Activated T-helper 2 cell treated with anti-CD3 and anti-CD28 coated beads, Interferon-gamma antibody, Interleukin-2, Interleukin-4, amounts not matched to agents 10 μg/mL and 5 μg/mL and 100 μg/mL, durations not matched to agents 14 hours and 24 hours and 36 hours (primary cell): ENCODE measurements at regions not wholly inside any gene's neighbourhood (a gene's known extent, or its start where the extent isn't known, plus 50 kb on each side); places are given as distances from the start of the nearest gene placed in this dataset.

ENCODE experiments used
- DNase-seq: peaks from one replicate; pipeline ENCODE4 v3.0.0; 2021; ENCODE audit warnings: low spot score
- H3K27ac Mint-ChIP-seq: one replicate; pipeline ENCODE4 v1.8.0; 2021; ENCODE audit warnings: mixed read lengths
- H3K27me3 Mint-ChIP-seq: one replicate; pipeline ENCODE4 v1.8.0; 2021; ENCODE audit warnings: low read depth, mixed read lengths
- H3K36me3 Mint-ChIP-seq: one replicate; pipeline ENCODE4 v1.8.0; 2021; ENCODE audit warnings: low read depth, mixed read lengths
- H3K4me1 Mint-ChIP-seq: one replicate; pipeline ENCODE4 v1.8.0; 2021; ENCODE audit warnings: low read depth, mixed read lengths
- H3K4me3 Mint-ChIP-seq: one replicate; pipeline ENCODE4 v1.8.0; 2021; ENCODE audit warnings: low read depth, mild to moderate bottlenecking, moderate library complexity, mixed read lengths
- H3K9me3 Mint-ChIP-seq: one replicate; pipeline ENCODE4 v1.8.0; 2021; ENCODE audit warnings: mixed read lengths
- intact Hi-C: fragments of 100-400 bp; cut with micrococcal nuclease; formaldehyde crosslinking; loops from one replicate; pipeline ENCODE4 v1.15.1; 2023

DNA sequence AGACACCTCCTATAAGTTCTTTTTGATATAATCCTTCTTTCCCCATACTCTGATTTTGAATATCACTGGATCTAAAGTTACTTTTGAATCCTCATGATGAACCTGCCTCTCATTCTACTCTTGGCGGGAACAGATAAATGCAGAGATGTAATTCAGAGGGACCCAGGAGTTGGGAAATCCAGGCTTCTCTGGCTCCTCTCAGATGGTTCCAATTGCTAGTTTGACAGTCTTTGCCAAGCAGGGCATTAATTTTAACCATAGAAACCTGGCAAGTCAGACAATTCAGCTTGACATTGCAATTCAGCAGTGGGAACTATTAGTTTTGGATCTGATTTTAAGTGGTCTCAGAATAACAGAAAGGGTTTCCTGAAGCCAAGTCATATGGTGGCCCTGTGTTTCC lies 67.3 kb upstream of the KLF12 start:
- Mint-ChIP-seq H3K4me1 (peaks cover 2% of the 10 kb centered on the region), H3K9me3 (no peaks in the 10 kb centered on the region), H3K27ac (no peak overlapping the region), H3K27me3 (peaks cover 44% of the 10 kb centered on the region), H3K4me3 (no peak overlapping the region), H3K36me3 (no peaks in the 10 kb centered on the region)
- intact Hi-C loops, result no loop called here
- no peak for DNase-seq

- H3K36me3 Mint-ChIP-seq, result no peaks in the 10 kb centered on the region
- peaks cover 2% of the 10 kb centered on the region for H3K4me1 Mint-ChIP-seq
- H3K4me3 Mint-ChIP-seq, result no peak overlapping the region
- H3K27ac Mint-ChIP-seq, result no peak overlapping the region
- H3K27me3 Mint-ChIP-seq, result peaks cover 41% of the 10 kb centered on the region
- intact Hi-C loops, result no loop called here
- no peak for DNase-seq
- no peaks in the 10 kb centered on the region for H3K9me3 Mint-ChIP-seq
These were observed 65.9 kb upstream of the KLF12 start for GRCh38 chr13:74200081-74200480.

DNA sequence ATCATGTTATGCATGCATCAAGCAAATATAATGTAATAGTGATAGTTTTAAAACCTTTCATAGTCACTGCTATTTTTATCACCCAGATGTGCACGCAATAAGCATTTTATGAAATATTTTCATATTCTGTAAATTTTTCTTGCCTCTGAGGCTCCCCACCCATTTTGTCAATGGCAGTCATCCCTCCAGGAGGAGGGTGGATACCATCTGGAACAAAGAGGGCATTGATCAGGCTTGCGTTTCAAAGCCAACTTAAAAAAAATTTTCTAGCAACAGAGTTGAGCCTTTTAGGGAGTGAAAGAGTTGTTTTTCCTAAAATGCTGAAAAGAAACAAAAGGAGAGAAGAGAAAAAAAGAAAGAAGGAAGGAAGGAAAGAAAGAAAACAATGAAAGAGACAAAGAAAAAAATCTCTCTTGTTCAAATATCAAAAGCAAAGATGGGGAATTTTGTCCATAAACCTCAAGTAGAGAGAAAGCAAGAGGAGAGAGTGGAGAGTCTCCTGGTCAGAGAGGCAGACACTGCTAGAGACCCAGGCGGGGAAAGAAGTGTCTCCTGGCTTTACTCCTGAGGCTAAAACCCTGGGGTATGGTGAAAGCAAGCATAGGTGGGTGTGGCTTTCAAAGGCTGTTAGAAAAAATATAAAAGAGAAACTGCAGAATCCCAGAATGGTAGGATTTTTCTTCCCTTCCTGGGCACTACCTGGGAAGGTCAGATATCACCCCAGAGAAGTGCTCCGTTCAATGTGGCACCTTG lies 63.6 kb upstream of the KLF12 start:
- peaks cover 5% of the 10 kb centered on the region for H3K4me1 Mint-ChIP-seq
- no peak overlapping the region for H3K4me3 Mint-ChIP-seq

GRCh38 chr13:74194846-74195245 lies 60.6 kb upstream of the KLF12 start:
- intact Hi-C loops, result no loop called here
- no peak for DNase-seq
- Mint-ChIP-seq H3K27me3 (peaks cover 11% of the 10 kb centered on the region), H3K4me3 (no peak overlapping the region), H3K9me3 (no peaks in the 10 kb centered on the region), H3K27ac (no peak overlapping the region), H3K36me3 (no peaks in the 10 kb centered on the region), H3K4me1 (peaks cover 13% of the 10 kb centered on the region)

More for the DNA sequence above, 63.6 kb upstream of the KLF12 start:
- H3K9me3 Mint-ChIP-seq, result no peaks in the 10 kb centered on the region
- no peak overlapping the region for H3K27ac Mint-ChIP-seq
- no peaks in the 10 kb centered on the region for H3K36me3 Mint-ChIP-seq
- intact Hi-C loops, result no loop called here
- peaks cover 32% of the 10 kb centered on the region for H3K27me3 Mint-ChIP-seq
- DNase-seq, result no peak

DNA sequence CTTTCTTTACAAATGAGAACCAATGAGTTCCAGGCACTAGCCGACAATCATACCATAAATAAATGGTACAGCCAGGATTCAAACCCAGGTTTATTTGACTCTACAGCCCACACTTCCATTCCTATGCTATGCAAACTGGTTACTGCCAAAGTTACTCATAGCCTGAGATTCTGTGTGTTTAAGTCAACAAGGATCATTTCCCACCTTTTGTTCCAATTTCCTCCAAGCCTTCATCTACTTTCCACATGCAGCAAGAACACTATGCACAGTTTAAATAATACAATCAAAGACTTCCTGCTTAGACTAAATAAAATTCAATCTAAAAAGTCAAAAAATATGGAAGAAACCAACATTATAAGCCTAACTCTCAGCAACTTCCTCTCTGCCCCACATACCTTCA lies 59.2 kb upstream of the KLF12 start:
- no peak for DNase-seq
- H3K27ac Mint-ChIP-seq, result no peak overlapping the region
- no peaks in the 10 kb centered on the region for H3K36me3 Mint-ChIP-seq
- H3K4me1 Mint-ChIP-seq, result peaks cover 13% of the 10 kb centered on the region
- no peak overlapping the region for H3K4me3 Mint-ChIP-seq
- intact Hi-C loops, result no loop called here
- no peaks in the 10 kb centered on the region for H3K9me3 Mint-ChIP-seq
- peaks cover 10% of the 10 kb centered on the region for H3K27me3 Mint-ChIP-seq

GRCh38 chr13:74191410-74191809 lies 57.2 kb upstream of the KLF12 start:
- H3K4me1 Mint-ChIP-seq, result peaks cover 13% of the 10 kb centered on the region
- intact Hi-C loops, result no loop called here
- H3K36me3 Mint-ChIP-seq, result no peaks in the 10 kb centered on the region
- H3K27me3 Mint-ChIP-seq, result peaks cover 5% of the 10 kb centered on the region
- no peak overlapping the region for H3K27ac Mint-ChIP-seq
- H3K4me3 Mint-ChIP-seq, result no peak overlapping the region
- no peaks in the 10 kb centered on the region for H3K9me3 Mint-ChIP-seq
- DNase-seq, result no peak

DNA sequence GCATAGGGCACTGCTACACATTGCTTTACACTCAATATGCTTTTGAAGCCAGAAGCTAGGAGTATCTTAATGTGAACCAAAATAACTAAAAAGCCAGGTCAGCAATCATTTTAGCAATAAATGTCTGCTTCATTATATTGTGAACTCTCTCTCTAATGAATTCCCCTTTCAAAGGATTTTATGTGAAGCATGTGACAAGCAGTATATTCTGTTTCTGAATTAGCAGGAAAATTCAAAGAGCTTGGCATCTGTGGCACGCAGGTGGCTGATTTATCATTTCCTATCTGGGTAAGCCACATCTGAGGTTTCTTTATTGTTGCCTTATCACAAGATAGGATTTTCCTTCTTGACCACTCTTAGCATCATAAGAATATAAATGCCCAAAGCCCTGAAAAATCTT lies 56.8 kb upstream of the KLF12 start:
- peaks cover 5% of the 10 kb centered on the region for H3K27me3 Mint-ChIP-seq
- DNase-seq, result no peak
- H3K36me3 Mint-ChIP-seq, result no peaks in the 10 kb centered on the region
- intact Hi-C loops, result no loop called here
- no peak overlapping the region for H3K4me3 Mint-ChIP-seq
- H3K9me3 Mint-ChIP-seq, result no peaks in the 10 kb centered on the region
- peaks cover 13% of the 10 kb centered on the region for H3K4me1 Mint-ChIP-seq
- H3K27ac Mint-ChIP-seq, result no peak overlapping the region

DNA sequence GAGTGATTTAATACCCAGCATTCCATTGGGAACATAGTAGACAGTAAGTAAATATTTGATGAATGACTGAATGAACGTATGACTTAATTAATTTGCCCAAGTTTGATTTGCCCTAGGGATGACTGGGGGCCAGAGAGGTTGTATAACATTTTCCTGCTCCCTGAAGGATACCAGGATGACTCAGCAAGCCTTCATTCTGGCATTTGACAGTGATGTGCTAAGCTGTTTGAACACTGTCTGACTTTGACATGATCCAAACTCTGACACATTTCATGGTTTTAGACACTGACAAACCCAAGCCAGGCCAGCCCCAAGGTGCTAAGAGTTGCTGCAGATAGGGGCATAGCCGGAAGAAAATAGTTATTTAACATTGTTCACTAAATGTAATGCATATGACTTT lies 53.4 kb upstream of the KLF12 start:
- Mint-ChIP-seq H3K4me3 (no peak overlapping the region), H3K4me1 (peaks cover 9% of the 10 kb centered on the region), H3K27ac (no peak overlapping the region), H3K9me3 (no peaks in the 10 kb centered on the region), H3K27me3 (peaks cover 5% of the 10 kb centered on the region), H3K36me3 (no peaks in the 10 kb centered on the region)
- DNase-seq, result no peak
- intact Hi-C loops, result no loop called here

DNA sequence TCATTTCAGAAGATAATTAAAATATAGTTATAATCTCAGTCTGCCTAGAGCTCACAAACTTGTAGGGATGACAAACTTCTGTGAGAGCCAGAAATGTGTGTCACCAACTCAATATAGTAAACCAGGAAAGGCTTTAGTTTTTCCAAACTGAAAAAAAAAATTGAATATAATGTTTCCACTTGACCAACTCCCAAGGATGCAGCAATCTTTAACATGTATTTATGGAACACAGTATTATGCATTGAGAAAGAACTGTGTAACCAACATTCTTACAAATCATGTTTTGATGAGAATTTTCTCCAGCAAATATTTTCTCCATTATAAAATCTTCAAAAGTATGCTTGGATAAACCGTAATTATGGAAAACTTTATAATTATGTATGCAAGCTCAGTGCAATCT lies 50.1 kb upstream of the KLF12 start:
- Mint-ChIP-seq H3K4me3 (no peak overlapping the region), H3K4me1 (no peaks in the 10 kb centered on the region), H3K36me3 (no peaks in the 10 kb centered on the region), H3K27me3 (peaks cover 21% of the 10 kb centered on the region), H3K27ac (no peak overlapping the region), H3K9me3 (no peaks in the 10 kb centered on the region)
- intact Hi-C loops, result no loop called here
- no peak for DNase-seq
